GM21786 (cell line): ENCODE measurements at regions not wholly inside any gene's neighbourhood (a gene's known extent, or its start where the extent isn't known, plus 50 kb on each side); places are given as distances from the start of the nearest gene placed in this dataset.

Experiments
- ATAC-seq: cut with Tn5 transposase; IDR thresholded peaks from one replicate; pipeline ENCODE4 v1.9.1; 2021; ENCODE audit not compliant: unreplicated experiment

GRCh38 chr19:28983430-28983829 is 229.5 kb downstream of the UQCRFS1 start:
- no peak for ATAC-seq

GRCh38 chr19:28981994-28982393 is 231.0 kb downstream of the UQCRFS1 start:
- ATAC-seq: no peak

DNA sequence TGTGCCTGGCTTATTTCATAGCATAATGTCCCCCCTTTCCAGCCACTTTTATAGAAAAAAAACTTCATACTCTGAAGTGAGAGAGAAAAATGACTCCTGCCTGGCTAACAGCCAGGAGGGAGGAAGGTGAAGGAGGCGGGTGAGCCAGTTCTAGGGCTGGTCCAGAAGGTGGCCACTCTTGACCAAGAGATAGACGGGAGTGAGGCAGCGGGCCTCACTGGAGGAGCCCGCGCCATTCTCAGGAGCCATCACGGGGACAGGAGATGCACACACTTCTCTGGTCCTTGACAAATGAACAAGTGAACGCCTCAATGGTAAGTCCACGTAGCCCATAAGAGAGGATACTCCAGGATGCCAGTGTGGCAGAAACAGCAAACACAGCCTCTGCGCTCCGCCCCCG is 231.4 kb downstream of the UQCRFS1 start:
- ATAC-seq: no peak

GRCh38 chr19:28980236-28980868 is 232.6 kb downstream of the UQCRFS1 start:
- no peak for ATAC-seq

DNA sequence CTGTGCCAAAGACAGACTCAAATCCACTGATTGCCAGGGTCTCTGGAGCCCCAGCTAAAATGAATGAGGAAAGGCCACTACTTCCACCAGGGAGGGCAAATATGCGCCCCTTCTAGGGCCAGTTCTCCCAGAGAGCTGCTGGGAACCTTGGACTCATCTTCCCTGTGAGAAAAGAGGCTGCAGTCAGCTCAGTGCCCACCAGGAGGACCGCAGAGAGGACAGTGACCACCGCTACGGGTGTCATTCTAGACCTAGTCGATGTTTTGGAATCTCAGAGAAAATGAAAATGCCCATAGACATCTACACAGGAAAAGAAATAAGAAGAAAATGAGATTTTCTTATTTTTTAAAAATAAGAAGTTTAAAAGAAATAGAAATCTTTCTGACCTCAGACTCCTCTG is 235.1 kb downstream of the UQCRFS1 start:
- ATAC-seq: no peak

DNA sequence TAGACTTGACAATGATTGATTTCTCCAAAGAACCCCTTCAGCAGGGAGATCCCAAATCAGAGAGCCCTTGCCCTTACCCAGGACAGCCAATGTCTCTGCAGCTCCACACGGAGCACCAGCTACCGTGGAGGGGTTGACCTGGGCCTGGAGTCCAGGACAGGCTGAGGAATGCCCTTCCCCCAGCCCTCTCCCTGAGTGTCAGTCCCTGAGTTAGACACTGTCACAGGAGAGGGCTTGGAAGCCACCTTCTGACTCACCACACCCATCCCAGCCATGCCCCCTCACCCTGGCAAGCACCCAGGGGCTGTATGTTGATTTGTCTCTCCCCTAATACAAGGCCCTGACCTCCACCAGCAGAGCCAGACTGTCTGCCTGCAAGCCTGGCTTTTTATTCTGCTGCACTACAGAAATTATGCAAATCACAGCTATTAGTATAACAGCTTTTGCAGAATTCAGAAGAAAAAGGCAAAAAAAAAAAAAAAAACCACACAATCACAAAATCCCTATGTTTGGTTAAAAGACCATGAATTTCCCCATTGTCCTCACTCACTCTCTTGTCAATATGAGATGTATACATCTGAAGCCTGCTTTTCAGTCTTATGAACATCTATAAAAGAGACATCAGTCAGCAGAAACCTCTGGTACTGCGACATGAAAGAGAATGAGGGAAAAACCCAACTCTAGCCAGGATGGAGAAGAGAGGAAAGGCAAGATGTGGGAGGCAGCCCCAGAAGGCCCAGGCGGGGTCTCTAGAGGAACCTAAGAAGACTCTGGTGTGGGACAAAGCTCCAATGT is 240.7 kb downstream of the UQCRFS1 start:
- ATAC-seq: no peak

GRCh38 chr19:28971513-28971912 is 241.4 kb downstream of the UQCRFS1 start:
- no peak for ATAC-seq

DNA sequence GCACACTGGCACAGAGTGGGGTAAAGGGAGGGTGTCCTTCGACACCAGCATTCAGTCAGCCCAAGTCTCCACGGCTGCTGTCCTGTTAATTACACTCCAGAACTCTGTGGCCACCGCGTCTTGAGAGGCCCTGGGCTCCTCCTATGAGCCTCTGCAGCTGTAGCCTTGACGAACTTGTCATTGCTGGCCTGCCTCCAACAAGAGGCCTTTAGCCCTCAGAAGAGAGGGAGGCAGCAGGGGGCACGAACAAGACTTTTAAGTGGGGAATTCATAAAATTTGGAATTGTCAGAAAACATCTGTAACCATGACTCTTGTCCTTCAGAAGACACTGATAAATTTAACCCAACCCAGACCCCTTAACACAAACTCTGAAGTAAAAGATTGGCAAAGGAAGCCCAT is 241.9 kb downstream of the UQCRFS1 start:
- ATAC-seq: no peak

GRCh38 chr19:28968721-28969120 is 244.2 kb downstream of the UQCRFS1 start:
- no peak for ATAC-seq

- ATAC-seq: no peak
These were observed 246.1 kb downstream of the UQCRFS1 start for GRCh38 chr19:28966737-28967399.

- ATAC-seq: no peak
These were observed 248.5 kb downstream of the UQCRFS1 start for GRCh38 chr19:28964500-28964899.

- ATAC-seq: no peak
These were observed 249.3 kb downstream of the UQCRFS1 start for GRCh38 chr19:28963486-28964250.

- ATAC-seq: no peak
These were observed 251.0 kb downstream of the UQCRFS1 start for GRCh38 chr19:28961772-28962500.

- ATAC-seq: no peak
These were observed 251.8 kb downstream of the UQCRFS1 start for GRCh38 chr19:28960986-28961705.

DNA sequence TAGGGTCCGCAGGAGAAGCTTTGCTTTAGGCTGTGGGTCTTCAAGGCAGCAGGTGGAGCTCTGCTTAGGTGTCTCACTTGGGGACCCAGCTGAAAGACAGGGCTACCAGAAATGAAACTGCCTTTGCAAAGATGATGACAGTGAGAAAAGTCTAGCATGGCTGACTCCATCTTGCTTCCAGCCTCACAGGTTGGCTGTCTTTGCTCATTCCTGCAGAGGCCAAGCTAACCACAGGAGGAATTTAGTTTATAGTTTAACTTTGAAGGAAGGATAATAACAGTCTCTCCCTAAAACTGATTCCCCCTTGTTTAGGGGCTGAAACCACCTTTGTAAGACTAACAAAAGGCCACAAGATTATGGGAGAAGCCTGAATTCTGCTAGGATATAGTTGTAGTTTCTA is 252.4 kb downstream of the UQCRFS1 start:
- ATAC-seq: no peak

- no peak for ATAC-seq
These were observed 256.0 kb downstream of the UQCRFS1 start for GRCh38 chr19:28956961-28957360.

DNA sequence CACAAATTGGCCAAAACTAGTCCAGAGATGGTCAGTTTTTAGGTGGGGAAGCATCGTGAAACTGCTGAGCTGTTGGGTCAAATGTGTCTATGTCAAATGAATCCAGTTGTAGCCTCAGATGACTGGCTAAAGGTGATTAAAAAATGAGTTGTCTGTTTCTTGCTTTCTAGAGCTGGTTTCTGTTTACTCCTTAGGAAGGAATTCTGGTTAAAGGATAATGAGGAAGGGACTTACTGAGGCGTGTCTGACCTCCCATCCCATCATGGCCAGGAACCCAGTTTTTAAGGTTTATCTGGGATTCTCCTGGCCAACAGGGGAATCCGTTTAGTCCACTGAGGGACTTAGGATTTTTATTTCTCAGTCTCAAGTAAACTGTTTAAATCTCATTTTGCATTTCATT is 256.5 kb downstream of the UQCRFS1 start:
- no peak for ATAC-seq

DNA sequence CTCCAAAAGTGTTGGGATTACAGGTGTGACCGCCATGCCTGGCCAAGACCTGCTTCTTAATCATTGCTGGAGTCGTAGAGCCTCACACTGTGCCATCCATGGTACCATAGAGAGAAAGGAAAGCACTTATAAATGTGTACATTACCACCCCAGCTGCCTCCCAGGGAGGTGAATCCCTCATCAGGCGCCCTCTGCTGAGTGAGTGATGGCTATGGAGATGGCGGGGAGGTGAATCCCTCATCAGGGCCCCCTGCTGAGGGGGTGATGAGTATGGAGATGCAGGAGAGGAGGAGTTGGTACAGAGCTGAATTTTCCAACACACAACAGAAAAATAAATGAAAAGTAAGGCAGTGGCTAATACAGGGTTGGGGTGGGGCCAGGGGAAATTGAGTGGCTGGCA is 263.4 kb downstream of the UQCRFS1 start:
- no peak for ATAC-seq

DNA sequence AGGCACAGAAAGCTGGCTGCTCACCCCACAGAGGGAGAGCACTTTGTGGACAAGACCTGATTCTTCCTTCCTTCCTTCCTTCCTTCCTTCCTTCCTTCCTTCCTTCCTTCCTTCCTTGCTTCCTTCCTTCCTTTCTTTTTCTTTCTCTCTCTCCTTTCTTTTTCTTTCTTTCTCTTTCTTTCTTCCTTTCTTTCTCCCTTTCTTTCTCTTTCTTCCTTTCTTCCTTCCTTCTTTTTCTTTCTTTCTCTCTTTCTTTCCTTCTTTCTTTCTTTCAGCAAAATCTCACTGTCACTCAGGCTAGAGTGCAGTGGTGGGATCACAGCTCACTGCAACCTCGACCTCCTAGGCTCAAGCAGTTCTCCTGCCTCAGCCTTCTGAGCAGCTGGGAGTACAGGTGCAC is 263.9 kb downstream of the UQCRFS1 start:
- ATAC-seq: no peak

DNA sequence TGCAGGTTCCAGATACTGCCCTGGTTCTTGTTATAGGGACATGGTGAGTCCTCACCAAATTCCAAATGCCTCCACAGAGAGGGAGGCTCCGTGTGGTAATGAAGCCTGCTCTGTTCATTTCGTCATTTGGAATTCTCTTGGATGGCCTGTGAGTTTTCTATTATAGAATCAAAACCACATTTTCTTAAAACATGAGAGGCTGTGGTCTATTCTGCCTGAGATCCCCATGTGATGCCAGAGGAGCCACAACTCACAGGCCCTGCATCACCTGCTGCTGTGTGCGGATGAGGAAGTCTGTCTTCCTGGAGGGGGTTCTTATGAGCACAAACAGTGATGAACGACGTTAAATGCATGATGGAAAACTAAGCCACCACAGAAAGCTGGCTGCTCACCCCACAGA is 264.4 kb downstream of the UQCRFS1 start:
- ATAC-seq: no peak
